ENCODE measurements at regions not wholly inside any gene's neighbourhood (a gene's known extent, or its start where the extent isn't known, plus 50 kb on each side); places are given as distances from the start of the nearest gene placed in this dataset.

GRCh38 chr11:127308291-127308690 is 307.7 kb upstream of the KIRREL3 start:
- TF ChIP-seq ZNF274 (IDR thresholded peaks at IDR 0.05; ENCODE audit: low read depth, low read length), result no peak
- TF ChIP-seq YY1 (IDR thresholded peaks at IDR 0.05; ENCODE audit: insufficient read depth, insufficient read length), result no peak
